Mammary epithelial cell (primary cell): ENCODE measurements at regions not wholly inside any gene's neighbourhood (a gene's known extent, or its start where the extent isn't known, plus 50 kb on each side); places are given as distances from the start of the nearest gene placed in this dataset.
"Not testable (repeated sequence)": the region's sequence is repeated elsewhere in the genome, so short reads cannot be mapped to it uniquely, and the experiment has no call there.

Experiments
- EZH2 ChIP-seq: IDR thresholded peaks from 2 replicates; pipeline ENCODE4 v1.6.1; 2012; ENCODE audit warnings: low read length, inconsistent platforms, borderline replicate concordance
- TF ChIP-seq, protein P1 (sequence below), 2 donors: IDR thresholded peaks in 1 of 2; conservative IDR thresholded peaks in 1 of 2; 2 replicates each; pipeline ENCODE4 v1.5.1; 2011 to 2012; ENCODE audit warnings: inconsistent platforms in 2 of 2, low read length in 2 of 2, mild to moderate bottlenecking in 2 of 2, control low read depth in 1 of 2, low read depth in 1 of 2; ENCODE audit not compliant: insufficient read depth in 1 of 2; ENCODE audit errors: extremely low read depth in 1 of 2

- TF ChIP-seq, protein P1, sequence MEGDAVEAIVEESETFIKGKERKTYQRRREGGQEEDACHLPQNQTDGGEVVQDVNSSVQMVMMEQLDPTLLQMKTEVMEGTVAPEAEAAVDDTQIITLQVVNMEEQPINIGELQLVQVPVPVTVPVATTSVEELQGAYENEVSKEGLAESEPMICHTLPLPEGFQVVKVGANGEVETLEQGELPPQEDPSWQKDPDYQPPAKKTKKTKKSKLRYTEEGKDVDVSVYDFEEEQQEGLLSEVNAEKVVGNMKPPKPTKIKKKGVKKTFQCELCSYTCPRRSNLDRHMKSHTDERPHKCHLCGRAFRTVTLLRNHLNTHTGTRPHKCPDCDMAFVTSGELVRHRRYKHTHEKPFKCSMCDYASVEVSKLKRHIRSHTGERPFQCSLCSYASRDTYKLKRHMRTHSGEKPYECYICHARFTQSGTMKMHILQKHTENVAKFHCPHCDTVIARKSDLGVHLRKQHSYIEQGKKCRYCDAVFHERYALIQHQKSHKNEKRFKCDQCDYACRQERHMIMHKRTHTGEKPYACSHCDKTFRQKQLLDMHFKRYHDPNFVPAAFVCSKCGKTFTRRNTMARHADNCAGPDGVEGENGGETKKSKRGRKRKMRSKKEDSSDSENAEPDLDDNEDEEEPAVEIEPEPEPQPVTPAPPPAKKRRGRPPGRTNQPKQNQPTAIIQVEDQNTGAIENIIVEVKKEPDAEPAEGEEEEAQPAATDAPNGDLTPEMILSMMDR (conservative IDR thresholded peaks at IDR 0.05 in 1 of 2, IDR thresholded peaks at IDR 0.05 in 1 of 2; ENCODE audit: extremely low read depth in 1 of 2, insufficient read depth in 1 of 2, low read depth in 1 of 2, low read length in 2 of 2), result not testable (repeated sequence)
- not testable (repeated sequence) for TF ChIP-seq EZH2
Observed at GRCh38 chr14:43784432-43784831, 722.7 kb downstream of the FSCB start.
